NCI-H526 (cell line): ENCODE measurements at regions not wholly inside any gene's neighbourhood (a gene's known extent, or its start where the extent isn't known, plus 50 kb on each side); places are given as distances from the start of the nearest gene placed in this dataset.

ENCODE experiments used
- DNase-seq, 2 experiments: peaks; one replicate each; lab custom pipeline; 2025; lab: John Stamatoyannopoulos, UW

- peak; percentile 81 to 87 for DNase-seq
Measured at GRCh38 chr11:95692526-95693260, 96.9 kb downstream of the FAM76B start.

- DNase-seq, result no peak
Measured at GRCh38 chr11:95690100-95690499, 99.5 kb downstream of the FAM76B start.

GRCh38 chr11:95688501-95689222 is 100.9 kb downstream of the FAM76B start:
- no peak for DNase-seq

GRCh38 chr11:95688015-95688414 is 101.6 kb downstream of the FAM76B start:
- DNase-seq, result no peak

- no peak for DNase-seq
Measured at GRCh38 chr11:95686265-95686664, 103.3 kb downstream of the FAM76B start.

GRCh38 chr11:95684701-95685100 is 104.9 kb downstream of the FAM76B start:
- no peak for DNase-seq

GRCh38 chr11:95684170-95684569 is 105.4 kb downstream of the FAM76B start:
- DNase-seq, result no peak

- no peak for DNase-seq
Measured at GRCh38 chr11:95682552-95682951, 107.0 kb downstream of the FAM76B start.

GRCh38 chr11:95680169-95680929 is 109.2 kb downstream of the FAM76B start:
- no peak for DNase-seq

GRCh38 chr11:95678988-95679387 is 110.6 kb downstream of the FAM76B start:
- DNase-seq, result no peak

GRCh38 chr11:95676308-95676707 is 113.3 kb downstream of the FAM76B start:
- no peak for DNase-seq

- no peak for DNase-seq
Measured at GRCh38 chr11:95675585-95675984, 114.0 kb downstream of the FAM76B start.

- peak in 1 of 2 experiments; percentile 13 for DNase-seq
Measured at GRCh38 chr11:95674657-95675358, 114.8 kb downstream of the FAM76B start.

GRCh38 chr11:95671768-95672167 is 117.8 kb downstream of the FAM76B start:
- DNase-seq, result no peak

GRCh38 chr11:95668131-95668530 is 121.5 kb downstream of the FAM76B start:
- DNase-seq, result no peak

- DNase-seq, result no peak
Measured at GRCh38 chr11:95661162-95661561, 128.4 kb downstream of the FAM76B start.

GRCh38 chr11:95660038-95660437 is 129.5 kb downstream of the FAM76B start:
- DNase-seq, result no peak

GRCh38 chr11:95659088-95659487 is 130.5 kb downstream of the FAM76B start:
- DNase-seq, result no peak

- no peak for DNase-seq
Measured at GRCh38 chr11:95655536-95655935, 134.0 kb downstream of the FAM76B start.

GRCh38 chr11:95653680-95654079 is 135.9 kb downstream of the FAM76B start:
- DNase-seq, result no peak

GRCh38 chr11:95653099-95653498 is 136.5 kb downstream of the FAM76B start:
- DNase-seq, result no peak

- no peak for DNase-seq
Measured at GRCh38 chr11:95652002-95652472, 137.5 kb downstream of the FAM76B start.
